ENCODE measurements at regions not wholly inside any gene's neighbourhood (a gene's known extent, or its start where the extent isn't known, plus 50 kb on each side); places are given as distances from the start of the nearest gene placed in this dataset.

GRCh38 chr16:51641191-51641765 is 490.2 kb upstream of the SALL1 start:
- H3K36me3 ChIP-seq = no peaks in the 10 kb centered on the region
- no peaks in the 10 kb centered on the region for H3K9me3 ChIP-seq
- no peak overlapping the region for H3K27ac ChIP-seq
- WGBS, 2 donors (ENCODE audit: low coverage in 1 of 2) = 81 to 100% methylated on average over 1 to 3 of the region's 3 CpGs
- in situ Hi-C loops (cut with MboI; ENCODE audit: low pct_ligation_motif_present in 1 of 4, low pct_unique_long_range_greater_than_20kb in 1 of 4, low sequenced_read_pairs in 3 of 4) (no loop called here), intact Hi-C loops (cut with DNase I; ENCODE audit: low total_unique reads) (no loop called here)
- DNase-seq = no peak
- no peak overlapping the region for H3K4me3 ChIP-seq
- TF ChIP-seq CTCF (IDR thresholded peaks at IDR 0.05) = no peak
- TF ChIP-seq POLR2A (IDR thresholded peaks at IDR 0.05) = no peak
- TF ChIP-seq POLR2AphosphoS5 (IDR thresholded peaks at IDR 0.05) = no peak
- TF ChIP-seq EP300 (IDR thresholded peaks at IDR 0.05; ENCODE audit: low read depth) = no peak
- H3K27me3 ChIP-seq = no peaks in the 10 kb centered on the region
- H3K4me1 ChIP-seq = no peaks in the 10 kb centered on the region

DNA sequence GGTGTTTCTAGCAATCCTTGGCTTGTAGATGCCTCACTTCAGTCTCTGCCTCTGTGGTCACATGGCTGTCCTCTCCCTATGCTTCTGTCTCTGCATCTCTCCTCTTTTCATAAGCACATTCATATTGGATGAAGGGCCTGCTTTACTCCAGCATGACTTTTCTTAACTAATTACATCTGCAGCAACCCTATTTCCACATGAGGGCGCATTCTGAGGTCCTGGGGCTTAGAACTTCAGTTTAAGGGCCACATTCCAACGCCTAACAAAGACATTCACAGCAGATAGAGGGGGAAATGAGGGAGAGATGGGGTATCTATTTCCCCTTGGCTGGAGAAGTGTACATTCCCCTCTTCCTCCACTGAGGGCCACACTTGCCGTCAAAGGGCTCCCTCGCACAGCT is 489.1 kb upstream of the SALL1 start:
- Histone ChIP-seq H3K36me3 (no peaks in the 10 kb centered on the region), H3K9me3 (no peaks in the 10 kb centered on the region), H3K4me3 (no peak overlapping the region), H3K27ac (no peak overlapping the region), H3K27me3 (no peaks in the 10 kb centered on the region), H3K4me1 (no peaks in the 10 kb centered on the region)
- in situ Hi-C loops (cut with MboI; ENCODE audit: low pct_ligation_motif_present in 1 of 4, low pct_unique_long_range_greater_than_20kb in 1 of 4, low sequenced_read_pairs in 3 of 4) = no loop called here
- intact Hi-C loops (cut with DNase I; ENCODE audit: low total_unique reads) = no loop called here
- TF ChIP-seq POLR2AphosphoS5 (IDR thresholded peaks at IDR 0.05) (no peak), POLR2A (IDR thresholded peaks at IDR 0.05) (no peak), EP300 (IDR thresholded peaks at IDR 0.05; ENCODE audit: low read depth) (no peak), CTCF (IDR thresholded peaks at IDR 0.05) (no peak)
- WGBS, 2 donors (ENCODE audit: low coverage in 1 of 2) = 59 to 75% methylated on average over 4 of the region's 4 CpGs
- DNase-seq = no peak

DNA sequence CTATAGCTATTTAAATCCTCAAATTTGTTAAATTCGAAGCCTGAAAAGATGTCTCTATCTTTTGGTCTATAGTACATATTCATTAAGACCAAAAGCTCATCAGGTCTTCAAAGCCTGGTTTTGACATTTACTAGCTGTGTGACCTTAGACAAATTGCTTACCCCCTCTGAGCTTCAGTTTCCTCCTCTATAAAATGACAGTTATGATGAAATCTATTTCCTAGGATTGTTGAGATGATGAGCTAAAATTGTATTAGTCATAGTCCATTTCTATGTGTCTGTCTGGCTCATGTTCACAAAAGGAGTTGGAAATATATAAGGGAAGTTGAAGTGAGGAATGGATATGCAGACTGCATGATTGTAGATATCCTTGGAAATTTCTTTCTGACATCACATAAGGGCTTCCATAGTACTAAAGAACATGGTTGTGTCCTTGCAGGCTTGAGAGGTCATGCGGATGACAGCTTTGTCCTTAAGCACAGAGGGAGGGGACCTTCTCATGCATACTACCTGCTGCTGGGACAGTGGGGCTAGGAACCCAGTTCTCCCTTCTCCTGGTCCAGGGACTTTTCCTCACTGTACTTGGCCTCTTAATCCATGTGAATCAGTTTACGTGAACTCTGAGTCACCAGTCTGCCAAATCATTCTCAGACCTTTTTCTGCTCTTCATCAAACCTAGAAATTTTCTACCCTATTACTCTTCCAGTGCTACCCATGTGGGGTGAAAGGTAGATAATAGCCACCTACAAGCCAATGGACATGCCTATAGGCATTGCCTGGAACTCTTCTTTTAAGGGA is 487.5 kb upstream of the SALL1 start:
- intact Hi-C loops (cut with DNase I; ENCODE audit: low total_unique reads) (no loop called here), in situ Hi-C loops (cut with MboI; ENCODE audit: low pct_ligation_motif_present in 1 of 4, low pct_unique_long_range_greater_than_20kb in 1 of 4, low sequenced_read_pairs in 3 of 4) (no loop called here)
- TF ChIP-seq EP300 (IDR thresholded peaks at IDR 0.05; ENCODE audit: low read depth) = no peak
- no peak for TF ChIP-seq CTCF (IDR thresholded peaks at IDR 0.05)
- no peak for TF ChIP-seq POLR2A (IDR thresholded peaks at IDR 0.05)
- no peak for TF ChIP-seq POLR2AphosphoS5 (IDR thresholded peaks at IDR 0.05)
- Histone ChIP-seq H3K9me3 (no peaks in the 10 kb centered on the region), H3K27me3 (no peaks in the 10 kb centered on the region), H3K4me3 (no peak overlapping the region), H3K4me1 (no peaks in the 10 kb centered on the region), H3K36me3 (no peaks in the 10 kb centered on the region), H3K27ac (no peak overlapping the region)
- DNase-seq = no peak
- WGBS, 2 donors (ENCODE audit: low coverage in 1 of 2) = 74 to 92% methylated on average over 2 to 3 of the region's 3 CpGs

- 58% methylated on average over 8 of the region's 8 CpGs; no CpG with 5 or more reads in 1 of the 2 donors for WGBS, 2 donors (ENCODE audit: low coverage in 1 of 2)
- Histone ChIP-seq H3K4me3 (no peak overlapping the region), H3K27ac (no peak overlapping the region), H3K36me3 (no peaks in the 10 kb centered on the region), H3K27me3 (no peaks in the 10 kb centered on the region), H3K9me3 (no peaks in the 10 kb centered on the region), H3K4me1 (no peaks in the 10 kb centered on the region)
- in situ Hi-C loops (cut with MboI; ENCODE audit: low pct_ligation_motif_present in 1 of 4, low pct_unique_long_range_greater_than_20kb in 1 of 4, low sequenced_read_pairs in 3 of 4) (no loop called here), intact Hi-C loops (cut with DNase I; ENCODE audit: low total_unique reads) (no loop called here)
- no peak for TF ChIP-seq EP300 (IDR thresholded peaks at IDR 0.05; ENCODE audit: low read depth)
- TF ChIP-seq POLR2A (IDR thresholded peaks at IDR 0.05) = no peak
- no peak for DNase-seq
Observed at GRCh38 chr16:51637770-51638094, 486.7 kb upstream of the SALL1 start.

Data from transverse colon (tissue), 4 donors.